ENCODE measurements at regions not wholly inside any gene's neighbourhood (a gene's known extent, or its start where the extent isn't known, plus 50 kb on each side); places are given as distances from the start of the nearest gene placed in this dataset.

DNA sequence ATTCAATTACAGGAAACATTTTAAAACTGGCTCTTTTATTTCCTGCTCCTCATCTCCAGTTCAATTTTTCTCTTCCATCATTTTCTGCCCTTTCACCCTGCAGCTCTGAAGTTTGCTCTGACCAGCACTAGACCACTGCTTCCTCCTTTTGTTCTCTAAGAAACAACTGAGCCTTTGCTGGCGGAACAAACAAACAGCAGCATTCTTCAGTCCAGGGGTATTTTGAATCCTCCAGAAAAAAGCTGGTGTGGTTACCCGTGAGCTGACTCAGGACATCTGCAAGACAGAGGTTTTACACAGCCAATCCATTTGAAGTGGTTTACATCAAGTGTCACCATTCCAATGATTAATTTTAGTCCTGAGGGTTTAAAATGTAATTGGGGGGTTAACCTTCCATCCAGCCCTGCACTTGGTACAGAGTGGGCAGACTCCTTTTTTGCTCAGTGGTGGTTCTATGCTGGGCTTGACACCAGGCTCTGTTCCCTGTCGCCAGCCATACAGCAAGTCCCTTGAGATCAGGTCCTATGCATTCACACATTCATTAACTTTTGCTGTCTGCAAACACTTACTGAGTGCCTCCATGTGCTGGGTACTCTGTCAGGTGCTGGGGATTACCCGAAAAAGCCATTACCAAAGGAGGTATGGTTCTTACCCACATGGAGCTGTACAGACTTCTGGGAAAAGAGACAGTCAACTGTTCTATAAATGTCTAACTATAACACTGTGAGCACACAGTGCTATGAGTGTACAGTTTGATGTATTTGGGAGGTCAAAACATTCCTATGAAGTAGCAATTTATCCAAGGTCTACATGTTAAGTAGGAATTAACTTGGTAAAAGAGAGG lies 909.4 kb upstream of the GYPC start:
- Histone ChIP-seq H2BK120ac (ENCODE audit: low read depth, low read length) (no peak overlapping the region), H2BK5ac (ENCODE audit: low read depth, low read length, poor library complexity, severe bottlenecking) (no peak overlapping the region), H3K23ac (ENCODE audit: low read depth, low read length) (no peak overlapping the region), H3K14ac (replicated peaks; ENCODE audit: low read depth, low read length) (no peak overlapping the region), H2AFZ (replicated peaks; ENCODE audit: low read length, poor library complexity) (no peak overlapping the region), H4K20me1 (ENCODE audit: insufficient read depth, low read length) (no peaks in the 10 kb centered on the region), H3K27me3 (ENCODE audit: control insufficient read depth, insufficient read depth, low read length) (no peaks in the 10 kb centered on the region), H3K36me3 (ENCODE audit: control insufficient read depth, insufficient read depth, low read length) (no peaks in the 10 kb centered on the region), H2BK20ac (ENCODE audit: low read depth, low read length) (no peak overlapping the region), H3K79me1 (ENCODE audit: low read depth in 1 of 2, low read length in 2 of 2) (no peaks in the 10 kb centered on the region), H3K4ac (ENCODE audit: low read depth, low read length) (no peak overlapping the region), H3K4me2 (ENCODE audit: low read depth, low read length) (no peak overlapping the region), H2BK15ac (ENCODE audit: low read depth, low read length) (no peak overlapping the region), H3K56ac (ENCODE audit: extremely low read depth, insufficient read depth, low read length) (no peak overlapping the region), H2AK5ac (ENCODE audit: low read depth, low read length) (no peak overlapping the region), H3K9me1 (ENCODE audit: insufficient read depth, low read length) (no peaks in the 10 kb centered on the region), H3K9me3 (ENCODE audit: control insufficient read depth, insufficient read depth, low read length) (peaks cover 13% of the 10 kb centered on the region), H3K4me1 (ENCODE audit: control insufficient read depth, insufficient read depth, low read length) (no peaks in the 10 kb centered on the region), H4K8ac (ENCODE audit: low read depth in 2 of 2, low read length in 2 of 2) (no peak overlapping the region), H4K91ac (ENCODE audit: insufficient read depth, low read depth, low read length) (no peak overlapping the region), H3K4me3 (ENCODE audit: insufficient read depth, low read depth, low read length) (no peak overlapping the region), H3K9ac (ENCODE audit: low read depth, low read length) (no peak overlapping the region), H3K27ac (ENCODE audit: insufficient read depth, low read length) (no peak overlapping the region), H3K18ac (ENCODE audit: low read depth, low read length) (no peak overlapping the region), H2AK9ac (replicated peaks; ENCODE audit: low read depth, low read length, poor library complexity) (no peak overlapping the region), H4K5ac (ENCODE audit: low read depth, low read length) (no peak overlapping the region)
- CTCF ChIA-PET = no interaction called here
- in situ Hi-C loops (cut with MboI; ENCODE audit: low sequenced_read_pairs) = no loop called here
- BruUV-seq (replicated peaks) = no TSS peak
- POLR2A ChIA-PET (ENCODE audit: unreplicated experiment) = no interaction called here
- TF ChIP-seq BHLHE40 (IDR thresholded peaks at IDR 0.05; ENCODE audit: low read depth, low read length) = no peak
- no peak for TF ChIP-seq CHD1 (IDR thresholded peaks at IDR 0.05; ENCODE audit: low read depth, low read length)
- no peak for TF ChIP-seq CEBPB (IDR thresholded peaks at IDR 0.05; ENCODE audit: low read depth, low read length)
- TF ChIP-seq RFX5 (IDR thresholded peaks at IDR 0.05; ENCODE audit: low read depth, low read length) = no peak
- TF ChIP-seq RCOR1 (IDR thresholded peaks at IDR 0.05; ENCODE audit: insufficient replicate concordance, low read length) = no peak
- no peak for TF ChIP-seq MXI1 (IDR thresholded peaks at IDR 0.05; ENCODE audit: borderline replicate concordance, low read depth, low read length)
- TF ChIP-seq SMC3 (IDR thresholded peaks at IDR 0.05; ENCODE audit: low read depth, low read length) = no peak
- TF ChIP-seq, protein P1, sequence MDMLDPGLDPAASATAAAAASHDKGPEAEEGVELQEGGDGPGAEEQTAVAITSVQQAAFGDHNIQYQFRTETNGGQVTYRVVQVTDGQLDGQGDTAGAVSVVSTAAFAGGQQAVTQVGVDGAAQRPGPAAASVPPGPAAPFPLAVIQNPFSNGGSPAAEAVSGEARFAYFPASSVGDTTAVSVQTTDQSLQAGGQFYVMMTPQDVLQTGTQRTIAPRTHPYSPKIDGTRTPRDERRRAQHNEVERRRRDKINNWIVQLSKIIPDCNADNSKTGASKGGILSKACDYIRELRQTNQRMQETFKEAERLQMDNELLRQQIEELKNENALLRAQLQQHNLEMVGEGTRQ (IDR thresholded peaks at IDR 0.05; ENCODE audit: low read depth, low read length) = no peak
- TF ChIP-seq NFE2L2 (IDR thresholded peaks at IDR 0.05; ENCODE audit: low read depth, low read length) = no peak
- TF ChIP-seq MAZ (IDR thresholded peaks at IDR 0.05; ENCODE audit: borderline replicate concordance, low read depth, low read length) = no peak
- TF ChIP-seq, protein P2, sequence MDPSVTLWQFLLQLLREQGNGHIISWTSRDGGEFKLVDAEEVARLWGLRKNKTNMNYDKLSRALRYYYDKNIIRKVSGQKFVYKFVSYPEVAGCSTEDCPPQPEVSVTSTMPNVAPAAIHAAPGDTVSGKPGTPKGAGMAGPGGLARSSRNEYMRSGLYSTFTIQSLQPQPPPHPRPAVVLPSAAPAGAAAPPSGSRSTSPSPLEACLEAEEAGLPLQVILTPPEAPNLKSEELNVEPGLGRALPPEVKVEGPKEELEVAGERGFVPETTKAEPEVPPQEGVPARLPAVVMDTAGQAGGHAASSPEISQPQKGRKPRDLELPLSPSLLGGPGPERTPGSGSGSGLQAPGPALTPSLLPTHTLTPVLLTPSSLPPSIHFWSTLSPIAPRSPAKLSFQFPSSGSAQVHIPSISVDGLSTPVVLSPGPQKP (IDR thresholded peaks at IDR 0.05; ENCODE audit: borderline replicate concordance, low read depth, low read length) = no peak
- no peak for TF ChIP-seq FOS (IDR thresholded peaks at IDR 0.05; ENCODE audit: low read depth, low read length)
- ATAC-seq (ENCODE audit: low read depth) (no peak), DNase-seq (no peak)
- no CpG with 5 or more reads among the region's 4 CpGs for WGBS, 2 experiments (ENCODE audit: extremely low coverage in 2 of 2, insufficient read length in 1 of 2)
- dilution Hi-C loops (cut with HindIII; ENCODE audit: low sequenced_read_pairs, unreplicated experiment) = no loop called here
- intact Hi-C loops (cut with micrococcal nuclease) = no loop called here

Measured in IMR-90 (cell line).